ENCODE measurements at regions not wholly inside any gene's neighbourhood (a gene's known extent, or its start where the extent isn't known, plus 50 kb on each side); places are given as distances from the start of the nearest gene placed in this dataset.

- no peak for DNase-seq
These were observed 819.6 kb downstream of the TBC1D22A start for GRCh38 chr22:47582067-47582466.

DNA sequence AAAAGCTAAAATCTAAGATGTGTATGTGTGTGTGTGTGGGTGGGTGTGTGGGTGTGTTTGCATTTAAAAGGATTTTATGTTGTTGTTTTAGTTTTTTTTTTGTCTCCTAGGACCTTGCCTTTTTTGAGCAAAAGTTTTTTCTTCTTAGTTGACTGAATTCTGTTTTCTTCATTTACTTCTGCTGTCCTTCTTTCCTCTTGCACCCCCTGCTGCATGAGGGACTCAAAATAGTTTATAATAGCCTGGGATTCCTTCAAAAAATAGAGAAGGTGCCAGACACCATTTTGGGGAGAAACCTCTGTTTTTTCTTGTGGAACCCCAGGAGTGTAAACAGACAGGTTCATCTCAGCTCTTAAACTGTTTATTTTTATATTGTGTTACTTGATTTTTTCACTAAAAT lies 817.7 kb downstream of the TBC1D22A start:
- DNase-seq, result no peak

- DNase-seq, result no peak
These were observed 814.5 kb downstream of the TBC1D22A start for GRCh38 chr22:47576908-47577307.

DNA sequence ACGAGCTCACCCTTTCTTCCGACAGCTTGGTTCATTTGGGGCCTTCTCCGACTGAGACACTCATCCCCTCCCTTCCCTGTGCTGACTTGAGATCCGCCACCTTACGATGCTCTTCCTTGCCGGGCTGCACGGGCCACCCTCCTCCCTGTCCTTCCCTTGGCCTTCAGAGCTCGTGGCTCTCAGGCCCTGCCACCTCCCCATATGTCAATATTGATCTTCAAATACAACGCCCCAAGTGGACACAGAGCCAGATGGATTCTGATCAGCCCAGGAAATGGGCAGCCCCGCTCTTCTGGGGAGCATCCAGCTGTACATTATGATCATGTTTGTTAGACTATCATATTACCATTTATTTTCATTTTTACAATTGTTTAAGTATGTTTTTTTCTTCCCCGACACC lies 812.8 kb downstream of the TBC1D22A start:
- no peak for DNase-seq

- no peak for DNase-seq
These were observed 812.1 kb downstream of the TBC1D22A start for GRCh38 chr22:47574556-47574955.

DNA sequence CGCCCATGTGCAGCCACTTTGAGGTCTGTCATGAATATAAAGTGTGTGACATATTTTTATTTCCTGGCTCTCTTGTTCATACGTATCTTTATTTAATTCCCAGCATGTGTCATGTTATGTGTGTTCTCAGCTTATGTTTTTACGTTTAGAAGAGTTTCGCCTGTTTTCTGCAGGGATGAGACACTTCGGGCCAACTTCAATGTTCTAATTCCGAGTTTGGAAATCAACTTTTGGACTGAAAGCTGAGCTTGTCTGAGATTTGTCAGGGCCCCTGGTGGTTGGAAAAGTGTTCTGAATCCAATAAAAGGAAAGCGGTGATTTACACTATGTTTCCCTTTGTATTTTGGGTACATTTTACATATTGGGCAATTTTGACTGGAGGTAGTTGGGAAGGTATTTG lies 810.7 kb downstream of the TBC1D22A start:
- no peak for DNase-seq

DNA sequence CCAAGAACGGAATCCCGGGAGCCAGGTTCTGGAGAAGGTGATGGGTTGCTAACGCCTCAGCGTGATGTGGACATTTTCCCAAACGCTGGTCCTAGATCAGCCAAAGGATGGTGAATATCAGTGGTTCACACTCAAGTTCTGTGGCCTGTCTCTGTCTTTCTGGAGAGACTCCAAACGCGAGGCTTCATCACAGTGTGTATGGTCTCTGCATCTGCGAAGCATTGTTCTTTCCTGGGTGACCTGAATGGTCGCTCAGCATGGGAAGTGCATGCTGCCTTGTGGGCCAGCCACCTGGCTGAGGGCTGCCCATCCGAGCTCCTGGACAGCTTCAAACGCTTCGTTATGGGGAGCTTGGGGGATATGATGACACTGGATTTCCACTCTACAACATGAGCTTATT lies 810.0 kb downstream of the TBC1D22A start:
- DNase-seq, result no peak

- no peak for DNase-seq
These were observed 809.2 kb downstream of the TBC1D22A start for GRCh38 chr22:47571616-47572015.

DNA sequence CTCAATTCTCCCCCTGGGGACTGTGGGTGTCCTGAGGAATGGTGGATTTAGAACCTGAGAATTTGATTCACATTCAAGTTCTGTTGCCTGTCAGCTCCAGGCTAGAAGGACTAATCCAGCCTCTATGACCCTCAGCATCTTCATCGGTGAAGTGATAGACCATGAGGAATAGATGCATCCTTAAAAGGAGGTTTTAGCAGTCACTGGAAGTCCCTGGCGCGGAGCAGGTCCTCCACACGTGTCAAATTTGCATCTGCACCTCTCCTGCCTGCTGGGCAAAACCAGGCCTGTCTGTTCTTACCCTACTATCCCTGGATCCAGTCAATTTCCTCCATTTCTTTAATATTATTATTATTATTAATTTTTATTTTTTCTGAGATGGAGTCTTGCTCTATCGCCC lies 808.4 kb downstream of the TBC1D22A start:
- DNase-seq, result no peak

- no peak for DNase-seq
These were observed 807.8 kb downstream of the TBC1D22A start for GRCh38 chr22:47570300-47570685.

- DNase-seq, result no peak
These were observed 807.2 kb downstream of the TBC1D22A start for GRCh38 chr22:47569389-47570299.

GRCh38 chr22:47568700-47569099 lies 806.2 kb downstream of the TBC1D22A start:
- DNase-seq, result no peak

GRCh38 chr22:47567126-47568090 lies 805.0 kb downstream of the TBC1D22A start:
- no peak for DNase-seq

DNA sequence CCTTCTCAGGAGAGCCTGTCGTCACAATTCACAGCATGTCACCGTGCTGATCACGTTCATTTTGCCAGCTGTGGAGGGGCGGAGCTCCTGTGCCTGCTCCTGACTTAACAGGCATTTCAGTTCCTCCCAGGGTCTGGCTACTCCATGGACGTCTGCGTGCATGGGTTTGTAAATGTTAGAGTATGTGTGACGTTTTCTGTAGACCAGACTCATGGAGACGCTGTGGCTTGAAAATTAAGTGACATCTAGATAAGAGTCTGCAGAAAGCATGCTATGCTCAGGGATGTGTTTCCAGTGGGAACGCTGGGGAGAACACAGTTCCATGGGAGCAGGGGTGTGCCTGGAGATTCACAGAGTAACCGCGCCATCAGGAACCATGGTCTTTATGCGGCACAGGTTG lies 804.0 kb downstream of the TBC1D22A start:
- DNase-seq, result no peak

GRCh38 chr22:47565607-47566006 lies 803.2 kb downstream of the TBC1D22A start:
- DNase-seq, result no peak

GRCh38 chr22:47564651-47565434 lies 802.4 kb downstream of the TBC1D22A start:
- DNase-seq, result no peak

DNA sequence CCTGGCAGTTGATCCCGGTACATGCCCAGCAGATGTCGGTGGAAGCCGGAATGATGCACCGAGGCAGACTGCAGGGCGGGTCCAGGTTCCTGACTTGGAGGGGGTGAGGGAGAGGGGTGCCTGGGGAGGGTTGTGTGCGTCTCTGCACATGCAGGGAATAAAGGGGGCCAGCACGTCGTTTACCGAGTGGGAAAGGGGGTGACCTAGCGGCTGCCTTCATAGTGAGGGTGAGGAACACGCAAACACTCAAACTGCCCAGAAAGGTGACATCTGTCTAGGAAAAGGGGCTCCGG lies 801.7 kb downstream of the TBC1D22A start:
- no peak for DNase-seq

DNA sequence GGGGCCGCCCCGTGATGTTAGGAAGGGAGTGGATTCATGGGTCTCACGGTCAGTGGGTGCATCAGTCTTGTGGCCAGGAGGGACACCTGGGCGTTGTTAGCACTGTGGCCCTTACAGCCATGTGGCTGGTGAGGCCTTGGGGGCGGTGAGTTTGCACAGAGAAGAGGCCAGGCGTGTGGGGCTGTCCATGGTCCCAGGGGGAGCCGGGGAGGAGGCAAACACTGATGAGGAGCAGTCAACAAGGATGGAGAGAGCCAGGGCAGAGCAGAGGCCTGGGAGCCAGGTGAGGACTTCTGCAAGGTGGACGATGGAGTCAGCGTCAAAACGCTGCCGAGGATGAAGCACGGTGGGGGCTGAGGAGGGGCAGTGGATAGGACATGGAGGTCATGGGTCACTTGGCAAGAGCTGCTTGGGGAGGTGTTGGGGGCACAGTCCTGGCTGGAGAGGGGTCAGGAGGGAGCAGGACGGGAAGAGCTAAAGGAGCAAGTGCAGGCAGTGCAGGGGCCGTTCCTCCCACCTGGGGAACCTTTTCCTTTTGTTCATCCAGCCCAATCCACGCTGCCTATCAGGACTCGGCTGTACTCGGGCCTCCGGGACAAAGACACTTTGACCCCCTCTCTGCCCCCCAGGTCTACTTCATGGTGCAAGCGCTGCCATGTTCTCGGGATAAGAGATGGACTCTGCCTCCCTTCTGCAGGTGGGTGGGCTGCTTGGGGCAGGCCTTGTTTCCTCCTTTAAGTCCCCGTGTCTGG lies 801.1 kb downstream of the TBC1D22A start:
- no peak for DNase-seq

GRCh38 chr22:47561766-47562165 lies 799.3 kb downstream of the TBC1D22A start:
- no peak for DNase-seq

- DNase-seq, result no peak
These were observed 798.7 kb downstream of the TBC1D22A start for GRCh38 chr22:47561115-47561675.

- no peak for DNase-seq
These were observed 796.6 kb downstream of the TBC1D22A start for GRCh38 chr22:47558828-47559700.
